Keratinocyte (primary cell): ENCODE measurements at regions not wholly inside any gene's neighbourhood (a gene's known extent, or its start where the extent isn't known, plus 50 kb on each side); places are given as distances from the start of the nearest gene placed in this dataset.

Source experiments
- DNase-seq: peaks from one replicate; pipeline ENCODE4 v3.0.0-alpha.2; 2011; ENCODE audit warnings: low read depth, missing footprints, low spot score
- FAIRE-seq: peaks from 2 replicates; lab custom pipeline; 2011; peaks lifted over from hg19 to GRCh38; lab: Jason Lieb, UNC
- H2AFZ ChIP-seq: 2 replicates; pipeline ENCODE4 v1.6.0; 2012; ENCODE audit warnings: low read length, control low read depth, inconsistent platforms; ENCODE audit not compliant: control insufficient read depth
- H3K27ac ChIP-seq: 2 replicates; pipeline ENCODE4 v1.5.1; 2011; ENCODE audit warnings: low read length; ENCODE audit not compliant: control insufficient read depth, insufficient read depth
- H3K27me3 ChIP-seq: 3 replicates; pipeline ENCODE4 v1.6.0; 2011; ENCODE audit warnings: low read length; ENCODE audit not compliant: control insufficient read depth, insufficient read depth; ENCODE audit errors: extremely low read depth
- H3K36me3 ChIP-seq, 2 experiments: 2 replicates in 1 of 2; 3 replicates in 1 of 2; pipeline ENCODE4 v1.5.1; 2011; ENCODE audit warnings: low read length in 2 of 2, mild to moderate bottlenecking in 1 of 2; ENCODE audit not compliant: control insufficient read depth in 2 of 2, insufficient read depth in 2 of 2; ENCODE audit errors: extremely low read depth in 1 of 2
- H3K4me1 ChIP-seq: 3 replicates; pipeline ENCODE4 v1.5.1; 2011; ENCODE audit warnings: low read length; ENCODE audit not compliant: control insufficient read depth, insufficient read depth; ENCODE audit errors: extremely low read depth
- H3K4me2 ChIP-seq: 3 replicates; pipeline ENCODE4 v1.6.0; 2011; ENCODE audit warnings: low read depth, low read length; ENCODE audit not compliant: control insufficient read depth, insufficient read depth; ENCODE audit errors: extremely low read depth
- H3K4me3 ChIP-seq, 3 experiments: fragments of 200-600 bp in 1 of 3; sonication (generic) in 1 of 3; 2 replicates in 2 of 3; 3 replicates in 1 of 3; pipeline ENCODE4 v1.5.1; 2011 to 2016; ENCODE audit warnings: low read length in 3 of 3, mild to moderate bottlenecking in 3 of 3, control low read depth in 2 of 3, inconsistent platforms in 1 of 3, low read depth in 1 of 3, mixed read lengths in 1 of 3, mixed run types in 1 of 3, moderate library complexity in 1 of 3; ENCODE audit not compliant: control insufficient read depth in 2 of 3, insufficient read depth in 2 of 3; ENCODE audit errors: extremely low read depth in 1 of 3
- H3K79me2 ChIP-seq: 2 replicates; pipeline ENCODE4 v1.6.0; 2012; ENCODE audit warnings: low read length; ENCODE audit not compliant: control insufficient read depth, insufficient read depth
- H3K9ac ChIP-seq: 3 replicates; pipeline ENCODE4 v1.6.0; 2011; ENCODE audit warnings: low read length; ENCODE audit not compliant: control insufficient read depth, insufficient read depth; ENCODE audit errors: extremely low read depth
- H3K9me1 ChIP-seq: 3 replicates; pipeline ENCODE4 v1.6.0; 2011; ENCODE audit warnings: low read length; ENCODE audit not compliant: control insufficient read depth, insufficient read depth; ENCODE audit errors: extremely low read depth
- H3K9me3 ChIP-seq: 2 replicates; pipeline ENCODE4 v1.5.1; 2012; ENCODE audit warnings: low read depth, low read length; ENCODE audit not compliant: control insufficient read depth
- H4K20me1 ChIP-seq: 3 replicates; pipeline ENCODE4 v1.6.0; 2011; ENCODE audit warnings: low read length; ENCODE audit not compliant: control insufficient read depth, insufficient read depth; ENCODE audit errors: extremely low read depth
- CTCF ChIP-seq, 3 experiments: IDR thresholded peaks in 1 of 3; conservative IDR thresholded peaks in 1 of 3; optimal IDR thresholded peaks in 1 of 3; 2 replicates in 2 of 3; 3 replicates in 1 of 3; pipeline versions ENCODE3 to v1.5.1; 2011; ENCODE audit warnings: low read length in 3 of 3, mild to moderate bottlenecking in 3 of 3, moderate library complexity in 2 of 3, control low read depth in 1 of 3, inconsistent platforms in 1 of 3; ENCODE audit not compliant: insufficient read depth in 2 of 3; ENCODE audit errors: extremely low read depth in 1 of 3
- EZH2 ChIP-seq: IDR thresholded peaks from one replicate; pipeline ENCODE4 v1.6.1; 2012; ENCODE audit warnings: inconsistent platforms, mild to moderate bottlenecking, low read length, moderate library complexity
- dilution Hi-C: fragments of 300-500 bp; cut with MboI; formaldehyde crosslinking; loops from one replicate; pipeline ENCODE4 v1.7.0; 2020; ENCODE audit warnings: low sequenced_read_pairs; ENCODE audit not compliant: extremely low pct_ligation_motif_present

DNA sequence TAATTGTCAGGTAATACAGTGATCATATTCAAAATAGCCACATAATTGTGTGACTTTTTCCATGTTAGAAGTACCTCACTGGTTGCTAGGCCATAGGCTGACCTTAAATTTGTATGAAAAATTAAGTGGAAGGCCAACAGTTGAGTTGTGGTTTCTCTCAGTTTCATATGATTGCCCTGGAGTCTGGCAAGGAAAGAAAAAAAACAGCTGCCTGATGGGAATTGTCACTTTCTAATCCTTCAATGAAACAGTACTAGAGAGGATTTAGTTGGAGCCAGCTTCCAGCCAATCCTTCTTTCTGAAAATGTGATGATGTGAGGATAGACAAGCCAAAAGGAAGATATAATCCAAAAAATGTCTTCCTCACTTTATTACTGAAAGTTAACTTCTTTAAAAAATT, 113.6 kb downstream of the ALX1 start:
- no peak for FAIRE-seq
- dilution Hi-C loops = no loop called here

GRCh38 chr12:85394065-85394464, 114.0 kb downstream of the ALX1 start:
- no peak for FAIRE-seq
- Histone ChIP-seq H3K9me1 (no peaks in the 10 kb centered on the region), H2AFZ (no peak overlapping the region), H3K4me3 (no peak overlapping the region), H3K4me2 (no peak overlapping the region), H3K27me3 (no peaks in the 10 kb centered on the region), H3K79me2 (no peaks in the 10 kb centered on the region), H3K27ac (no peak overlapping the region), H3K9me3 (no peaks in the 10 kb centered on the region), H4K20me1 (no peaks in the 10 kb centered on the region), H3K9ac (no peak overlapping the region), H3K4me1 (no peaks in the 10 kb centered on the region), H3K36me3 (no peaks in the 10 kb centered on the region)
- dilution Hi-C loops = no loop called here
- TF ChIP-seq EZH2 (no peak), CTCF (optimal IDR thresholded peaks at IDR 0.05 in 1 of 3, IDR thresholded peaks at IDR 0.05 in 1 of 3, conservative IDR thresholded peaks at IDR 0.05 in 1 of 3; ENCODE audit: extremely low read depth in 1 of 3, insufficient read depth in 2 of 3, low read length in 3 of 3) (no peak)
- no peak for DNase-seq

More for the DNA sequence above, 113.6 kb downstream of the ALX1 start:
- Histone ChIP-seq H4K20me1 (no peaks in the 10 kb centered on the region), H3K4me1 (no peaks in the 10 kb centered on the region), H3K36me3 (no peaks in the 10 kb centered on the region), H3K4me3 (no peak overlapping the region), H3K9ac (no peak overlapping the region), H3K9me3 (no peaks in the 10 kb centered on the region), H3K27ac (no peak overlapping the region), H3K4me2 (no peak overlapping the region), H3K9me1 (no peaks in the 10 kb centered on the region), H3K79me2 (no peaks in the 10 kb centered on the region), H2AFZ (no peak overlapping the region), H3K27me3 (no peaks in the 10 kb centered on the region)
- DNase-seq = no peak
- TF ChIP-seq EZH2 = no peak
- TF ChIP-seq CTCF (optimal IDR thresholded peaks at IDR 0.05 in 1 of 3, IDR thresholded peaks at IDR 0.05 in 1 of 3, conservative IDR thresholded peaks at IDR 0.05 in 1 of 3; ENCODE audit: extremely low read depth in 1 of 3, insufficient read depth in 2 of 3, low read length in 3 of 3) = no peak
